ENCODE measurements at regions not wholly inside any gene's neighbourhood (a gene's known extent, or its start where the extent isn't known, plus 50 kb on each side); places are given as distances from the start of the nearest gene placed in this dataset.

DNA sequence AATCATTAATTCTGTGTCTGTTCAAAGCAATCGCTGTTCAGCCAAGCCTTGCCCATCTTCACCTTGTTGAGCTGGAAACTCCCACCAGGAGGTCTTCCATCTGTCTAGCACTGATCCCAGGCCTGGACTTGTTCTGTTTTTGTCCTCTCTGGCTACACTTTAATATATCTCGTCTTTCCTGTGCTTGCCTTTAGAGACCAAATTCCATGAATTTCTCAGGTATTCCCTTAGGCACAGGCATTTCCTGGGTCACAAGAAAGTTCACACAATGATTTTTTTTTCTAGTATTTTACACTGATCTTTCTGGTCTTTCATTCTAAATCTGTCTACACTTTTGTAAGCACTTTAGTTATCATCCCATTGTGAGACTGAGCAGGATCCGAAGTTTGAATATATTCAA is 116.4 kb upstream of the CCND2 start:
- no peaks in the 10 kb centered on the region for H3K9me2 ChIP-seq (ENCODE audit: insufficient read depth, low read length)
- peaks cover 22% of the 10 kb centered on the region for H3K4me1 ChIP-seq (ENCODE audit: insufficient read depth, low read length, poor library complexity, severe bottlenecking)
- H2AFZ ChIP-seq (ENCODE audit: low read length) = no peak overlapping the region
- ChIA-PET CTCF (ENCODE audit: unreplicated experiment) (no interaction called here), POLR2A (interaction anchor here (0.7 kb wide), 1 partner anchor 384 kb away, joined by 3 read pairs; no protein-coding TSS in a partner anchor)
- no peak overlapping the region for H3K27ac ChIP-seq (ENCODE audit: low read depth, low read length, poor library complexity, severe bottlenecking)
- intact Hi-C loops (cut with micrococcal nuclease; ENCODE audit: unreplicated experiment) = no loop called here
- no peaks in the 10 kb centered on the region for H4K20me1 ChIP-seq (ENCODE audit: insufficient read depth, low read length)
- TF ChIP-seq EZH2phosphoT487 (IDR thresholded peaks at IDR 0.05; ENCODE audit: borderline replicate concordance, low read depth, low read length) = no peak
- TF ChIP-seq, protein P1, sequence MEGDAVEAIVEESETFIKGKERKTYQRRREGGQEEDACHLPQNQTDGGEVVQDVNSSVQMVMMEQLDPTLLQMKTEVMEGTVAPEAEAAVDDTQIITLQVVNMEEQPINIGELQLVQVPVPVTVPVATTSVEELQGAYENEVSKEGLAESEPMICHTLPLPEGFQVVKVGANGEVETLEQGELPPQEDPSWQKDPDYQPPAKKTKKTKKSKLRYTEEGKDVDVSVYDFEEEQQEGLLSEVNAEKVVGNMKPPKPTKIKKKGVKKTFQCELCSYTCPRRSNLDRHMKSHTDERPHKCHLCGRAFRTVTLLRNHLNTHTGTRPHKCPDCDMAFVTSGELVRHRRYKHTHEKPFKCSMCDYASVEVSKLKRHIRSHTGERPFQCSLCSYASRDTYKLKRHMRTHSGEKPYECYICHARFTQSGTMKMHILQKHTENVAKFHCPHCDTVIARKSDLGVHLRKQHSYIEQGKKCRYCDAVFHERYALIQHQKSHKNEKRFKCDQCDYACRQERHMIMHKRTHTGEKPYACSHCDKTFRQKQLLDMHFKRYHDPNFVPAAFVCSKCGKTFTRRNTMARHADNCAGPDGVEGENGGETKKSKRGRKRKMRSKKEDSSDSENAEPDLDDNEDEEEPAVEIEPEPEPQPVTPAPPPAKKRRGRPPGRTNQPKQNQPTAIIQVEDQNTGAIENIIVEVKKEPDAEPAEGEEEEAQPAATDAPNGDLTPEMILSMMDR (conservative IDR thresholded peaks at IDR 0.05; ENCODE audit: low read length) = no peak
- no peaks in the 10 kb centered on the region for H3K9me3 ChIP-seq (ENCODE audit: low read length)
- no peaks in the 10 kb centered on the region for H3K36me3 ChIP-seq (ENCODE audit: insufficient read depth, low read length)
- no peaks in the 10 kb centered on the region for H3K79me2 ChIP-seq (ENCODE audit: insufficient read depth, low read depth, low read length)
- BruUV-seq (replicated peaks) = no TSS peak
- no peak overlapping the region for H3K4me2 ChIP-seq (ENCODE audit: low read length)
- DNase-seq (ENCODE audit: low spot score) = no peak
- H3K4me3 ChIP-seq (ENCODE audit: low read depth, low read length, poor library complexity, severe bottlenecking) = no peak overlapping the region

DNA sequence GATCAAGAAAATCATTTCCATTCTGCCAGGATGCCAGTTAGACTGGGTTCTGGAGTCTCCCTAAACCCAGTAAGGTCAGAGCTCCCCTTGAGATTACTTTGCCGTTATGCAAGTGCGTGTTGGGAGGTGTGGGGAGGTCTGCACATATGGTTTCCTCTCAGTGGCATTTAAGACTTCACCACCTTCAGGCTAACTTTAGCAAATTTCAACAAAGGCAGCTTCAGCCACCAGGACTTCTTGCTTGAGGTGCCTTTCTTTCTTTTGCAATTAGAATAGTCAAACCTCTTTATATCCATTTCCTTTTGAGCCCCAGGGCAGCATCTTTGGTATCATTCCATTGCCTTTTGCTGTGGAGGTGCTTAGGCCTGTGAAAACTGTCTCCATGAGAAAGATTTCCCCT is 117.2 kb upstream of the CCND2 start:
- POLR2A ChIA-PET = no interaction called here
- H3K4me1 ChIP-seq (ENCODE audit: insufficient read depth, low read length, poor library complexity, severe bottlenecking) = peaks cover 30% of the 10 kb centered on the region
- no peaks in the 10 kb centered on the region for H4K20me1 ChIP-seq (ENCODE audit: insufficient read depth, low read length)
- no peaks in the 10 kb centered on the region for H3K9me3 ChIP-seq (ENCODE audit: low read length)
- DNase-seq (ENCODE audit: low spot score) = no peak
- intact Hi-C loops (cut with micrococcal nuclease; ENCODE audit: unreplicated experiment) = no loop called here
- CTCF ChIA-PET (ENCODE audit: unreplicated experiment) = no interaction called here
- H3K4me2 ChIP-seq (ENCODE audit: low read length) = no peak overlapping the region
- no peak overlapping the region for H3K27ac ChIP-seq (ENCODE audit: low read depth, low read length, poor library complexity, severe bottlenecking)
- TF ChIP-seq EZH2phosphoT487 (IDR thresholded peaks at IDR 0.05; ENCODE audit: borderline replicate concordance, low read depth, low read length) = no peak
- no peak overlapping the region for H3K4me3 ChIP-seq (ENCODE audit: low read depth, low read length, poor library complexity, severe bottlenecking)
- no TSS peak for BruUV-seq (replicated peaks)
- H3K9me2 ChIP-seq (ENCODE audit: insufficient read depth, low read length) = no peaks in the 10 kb centered on the region
- no peak overlapping the region for H2AFZ ChIP-seq (ENCODE audit: low read length)
- H3K79me2 ChIP-seq (ENCODE audit: insufficient read depth, low read depth, low read length) = no peaks in the 10 kb centered on the region
- no peaks in the 10 kb centered on the region for H3K36me3 ChIP-seq (ENCODE audit: insufficient read depth, low read length)

DNA sequence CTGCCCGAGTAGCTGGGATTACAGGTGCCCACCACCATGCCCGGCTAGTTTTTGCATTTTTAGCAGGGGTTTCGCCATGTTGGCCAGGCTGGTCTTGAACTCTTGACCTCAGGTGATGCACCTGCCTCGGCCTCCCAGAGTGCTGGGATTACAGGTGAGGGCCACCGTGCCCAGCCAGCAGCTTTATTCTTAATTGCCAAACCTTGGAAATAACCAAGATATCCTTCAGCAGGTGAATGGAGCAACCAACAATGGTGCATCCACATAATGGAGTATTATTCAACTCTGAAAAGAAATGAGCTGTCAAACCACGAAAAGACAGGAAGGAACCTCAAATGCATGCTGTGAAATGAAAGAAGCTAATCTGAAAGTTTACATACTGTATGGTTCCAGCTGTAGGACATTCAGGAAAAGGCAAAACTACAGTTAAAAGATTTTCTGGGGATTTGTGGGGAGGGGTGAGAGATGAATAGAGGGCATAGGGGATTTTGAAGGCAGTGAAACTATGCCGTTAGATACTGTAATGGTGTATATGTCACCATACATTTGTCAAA is 118.8 kb upstream of the CCND2 start:
- no peak overlapping the region for H2AFZ ChIP-seq (ENCODE audit: low read length)
- H3K36me3 ChIP-seq (ENCODE audit: insufficient read depth, low read length) = no peaks in the 10 kb centered on the region
- H3K9me3 ChIP-seq (ENCODE audit: low read length) = no peaks in the 10 kb centered on the region
- intact Hi-C loops (cut with micrococcal nuclease; ENCODE audit: unreplicated experiment) = no loop called here
- H4K20me1 ChIP-seq (ENCODE audit: insufficient read depth, low read length) = no peaks in the 10 kb centered on the region
- H3K79me2 ChIP-seq (ENCODE audit: insufficient read depth, low read depth, low read length) = no peaks in the 10 kb centered on the region
- no peak overlapping the region for H3K27ac ChIP-seq (ENCODE audit: low read depth, low read length, poor library complexity, severe bottlenecking)
- no peak for DNase-seq (ENCODE audit: low spot score)
- no peak overlapping the region for H3K4me2 ChIP-seq (ENCODE audit: low read length)
- ChIA-PET POLR2A (interaction anchor here (1.3 kb wide), 1 partner anchor 9 kb away, joined by 3 read pairs; no protein-coding TSS in a partner anchor), CTCF (ENCODE audit: unreplicated experiment) (interaction anchor here (0.5 kb wide), 1 partner anchor 151 kb away, joined by 3 read pairs; no protein-coding TSS in a partner anchor)
- BruUV-seq (replicated peaks) = no TSS peak
- H3K9me2 ChIP-seq (ENCODE audit: insufficient read depth, low read length) = no peaks in the 10 kb centered on the region
- TF ChIP-seq EZH2phosphoT487 (IDR thresholded peaks at IDR 0.05; ENCODE audit: borderline replicate concordance, low read depth, low read length) = no peak
- TF ChIP-seq, protein P1 (conservative IDR thresholded peaks at IDR 0.05; ENCODE audit: low read length) = no peak
- H3K4me1 ChIP-seq (ENCODE audit: insufficient read depth, low read length, poor library complexity, severe bottlenecking) = peaks cover 31% of the 10 kb centered on the region
- H3K4me3 ChIP-seq (ENCODE audit: low read depth, low read length, poor library complexity, severe bottlenecking) = no peak overlapping the region
